GM19395 (cell line): ENCODE measurements at regions not wholly inside any gene's neighbourhood (a gene's known extent, or its start where the extent isn't known, plus 50 kb on each side); places are given as distances from the start of the nearest gene placed in this dataset.
"Not testable (repeated sequence)": the region's sequence is repeated elsewhere in the genome, so short reads cannot be mapped to it uniquely, and the experiment has no call there.

ENCODE experiments used
- ATAC-seq: cut with Tn5 transposase; IDR thresholded peaks from one replicate; pipeline ENCODE4 v1.9.1; 2021; ENCODE audit warnings: mild to moderate bottlenecking, moderate library complexity; ENCODE audit not compliant: unreplicated experiment

- no peak for ATAC-seq
Measured at GRCh38 chr9:84501587-84501986, 161.0 kb upstream of the SLC28A3 start.

- no peak for ATAC-seq
Measured at GRCh38 chr9:84502066-84502465, 161.5 kb upstream of the SLC28A3 start.

- no peak for ATAC-seq
Measured at GRCh38 chr9:84504360-84504759, 163.8 kb upstream of the SLC28A3 start.

DNA sequence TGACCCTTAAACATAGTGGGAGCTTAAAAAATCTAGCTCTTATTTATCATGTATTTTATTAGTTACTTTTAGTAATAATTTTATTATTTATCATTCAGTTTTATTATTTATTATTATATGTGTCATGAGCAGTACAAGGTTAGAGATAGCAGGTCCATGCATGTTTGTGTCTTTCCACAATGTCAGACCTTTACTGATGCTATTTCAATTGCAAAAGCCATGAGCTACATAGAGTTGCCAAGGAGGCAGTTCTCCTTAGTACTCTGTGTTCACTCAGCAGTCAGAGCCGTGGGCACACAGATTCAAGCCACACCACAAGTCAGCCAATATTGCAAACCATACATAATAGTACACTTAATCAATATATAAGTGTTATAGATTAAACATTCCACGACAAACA, 157.9 kb upstream of the NTRK2 start:
- no peak for ATAC-seq

DNA sequence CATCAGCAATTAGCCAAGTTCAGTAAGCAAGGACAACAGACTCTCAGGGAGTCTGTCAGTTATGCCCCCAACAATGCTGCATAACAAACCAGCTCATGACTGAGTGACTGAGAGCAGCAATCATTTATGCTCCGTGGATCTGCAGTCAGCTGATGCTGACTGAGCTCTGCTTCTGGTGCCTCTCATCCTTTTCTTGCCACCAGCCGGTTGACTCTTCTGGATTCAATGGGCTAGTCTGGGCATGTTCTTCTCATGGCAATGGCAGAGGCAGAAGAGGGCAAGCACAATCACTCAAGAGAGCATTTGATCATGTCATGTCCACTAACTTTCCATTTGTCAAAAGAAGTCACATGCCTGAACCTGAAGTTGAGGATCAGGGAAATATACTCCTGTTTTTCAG, 157.0 kb upstream of the NTRK2 start:
- ATAC-seq: no peak

- no peak for ATAC-seq
Measured at GRCh38 chr9:84513473-84513872, 156.1 kb upstream of the NTRK2 start.

DNA sequence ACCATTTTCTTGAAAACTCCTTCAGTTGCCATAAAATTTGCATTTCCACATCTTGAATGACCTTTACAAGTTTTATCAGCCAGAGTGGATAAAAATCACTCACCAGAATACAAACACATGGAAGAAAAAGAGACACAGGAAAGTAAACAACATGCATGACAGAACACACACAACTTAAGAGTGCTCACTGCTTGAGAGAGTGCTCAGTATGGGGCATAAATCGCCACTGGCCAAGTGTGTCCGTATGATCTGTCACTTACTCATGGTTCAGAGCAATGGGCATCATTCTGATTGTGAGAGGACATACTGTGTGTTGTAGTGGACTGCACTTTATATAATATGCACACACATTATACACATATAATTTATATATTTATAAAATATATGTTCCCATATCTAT, 155.6 kb upstream of the NTRK2 start:
- ATAC-seq: no peak

- no peak for ATAC-seq
Measured at GRCh38 chr9:84514421-84514820, 155.1 kb upstream of the NTRK2 start.

DNA sequence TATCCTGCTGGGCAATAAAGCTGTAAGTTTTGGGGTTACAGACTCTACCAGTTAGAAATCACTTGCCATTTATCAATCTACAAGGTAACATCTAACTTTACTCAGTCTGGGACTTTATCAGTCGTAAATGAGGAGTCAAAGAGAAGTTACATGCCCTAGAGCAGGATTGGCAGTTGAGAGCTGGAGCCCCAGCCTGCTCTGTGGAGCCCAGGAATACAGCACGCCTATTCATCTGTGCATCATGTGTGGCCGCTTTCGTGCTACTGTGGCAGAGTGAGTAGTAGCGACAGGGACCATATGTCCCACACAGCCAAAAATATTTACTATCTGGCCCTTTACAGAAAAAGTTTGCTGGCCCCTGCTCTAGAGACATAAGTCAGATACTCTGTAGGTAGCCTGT, 152.5 kb upstream of the NTRK2 start:
- no peak for ATAC-seq

DNA sequence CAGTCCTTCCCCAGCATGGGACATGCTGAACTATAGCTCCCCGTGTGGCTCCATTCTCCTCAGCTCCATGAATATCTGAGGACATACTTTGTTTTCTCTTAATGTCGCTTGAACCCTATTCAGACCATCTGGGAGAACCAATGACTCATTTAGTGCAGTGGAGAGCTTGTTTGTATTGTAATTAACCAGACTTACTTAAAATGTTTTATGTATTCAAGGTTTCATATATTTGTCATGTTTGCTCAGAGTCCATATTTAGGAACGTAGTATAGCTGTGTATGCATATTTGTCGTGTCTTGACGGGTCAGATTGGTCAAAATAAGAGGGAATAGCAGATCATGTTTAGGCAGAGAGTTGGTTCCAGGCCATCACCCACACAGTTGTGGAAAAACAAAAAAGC, 150.1 kb upstream of the NTRK2 start:
- no peak for ATAC-seq

- ATAC-seq: no peak
Measured at GRCh38 chr9:84521208-84521607, 148.3 kb upstream of the NTRK2 start.

DNA sequence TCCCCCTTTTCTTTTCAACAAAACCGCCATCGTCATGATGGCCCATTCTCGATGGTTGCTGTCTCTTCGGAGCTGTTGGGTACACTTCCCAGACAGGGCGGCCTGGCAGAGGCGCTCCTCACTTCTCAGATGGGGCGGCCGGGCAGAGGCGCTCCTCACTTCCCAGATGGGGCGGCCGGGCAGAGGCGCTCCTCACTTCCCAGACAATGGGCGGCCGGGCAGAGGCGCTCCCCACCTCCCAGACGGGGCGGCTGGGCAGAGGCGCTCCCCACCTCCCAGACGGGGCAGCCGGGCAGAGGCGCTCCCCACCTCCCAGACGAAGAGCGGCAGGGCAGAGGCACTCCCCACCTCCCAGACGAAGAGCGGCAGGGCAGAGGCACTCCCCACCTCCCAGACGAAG, 143.3 kb upstream of the NTRK2 start:
- ATAC-seq: not testable (repeated sequence)

GRCh38 chr9:84527060-84527720, 142.3 kb upstream of the NTRK2 start:
- not testable (repeated sequence) for ATAC-seq

DNA sequence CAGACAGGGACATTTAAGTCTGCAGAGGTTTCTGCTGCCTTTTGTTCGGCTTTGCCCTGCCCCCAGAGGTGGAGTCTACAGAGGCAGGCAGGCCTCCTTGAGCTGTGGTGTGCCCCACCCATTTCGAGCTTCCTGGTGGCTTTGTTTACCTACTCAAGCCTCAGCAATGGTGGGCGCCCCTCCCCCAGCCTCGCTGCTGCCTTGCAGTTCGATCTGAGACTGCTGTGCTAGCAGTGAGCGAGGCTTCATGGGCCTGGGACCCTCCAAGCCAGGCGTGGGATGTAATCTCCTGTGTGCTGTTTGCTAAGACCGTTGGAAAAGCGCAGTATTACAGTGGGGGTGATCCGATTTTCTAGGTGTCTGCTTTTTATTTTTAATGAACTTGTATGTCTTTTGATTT, 133.6 kb upstream of the NTRK2 start:
- ATAC-seq: not testable (repeated sequence)

- no peak for ATAC-seq
Measured at GRCh38 chr9:84538879-84539278, 130.7 kb upstream of the NTRK2 start.

DNA sequence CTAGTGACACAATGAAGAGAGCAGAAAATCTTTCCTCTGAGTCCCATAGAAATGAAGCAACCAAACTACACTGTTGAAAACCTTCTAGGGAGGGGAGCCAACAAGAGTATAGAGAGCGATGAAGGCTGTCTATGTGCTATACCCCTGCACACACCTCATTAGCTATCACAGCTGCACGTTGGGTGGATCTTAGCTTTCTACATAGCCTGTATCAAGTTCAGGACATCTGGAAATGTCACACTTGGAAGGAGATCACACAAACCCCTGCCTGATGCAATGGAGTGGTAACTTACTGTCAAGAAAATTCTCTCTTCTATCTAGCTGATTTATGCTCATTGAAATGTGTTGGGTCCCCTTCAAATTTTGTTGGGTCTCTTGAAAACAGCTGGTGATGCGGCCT, 127.0 kb upstream of the NTRK2 start:
- ATAC-seq: no peak

DNA sequence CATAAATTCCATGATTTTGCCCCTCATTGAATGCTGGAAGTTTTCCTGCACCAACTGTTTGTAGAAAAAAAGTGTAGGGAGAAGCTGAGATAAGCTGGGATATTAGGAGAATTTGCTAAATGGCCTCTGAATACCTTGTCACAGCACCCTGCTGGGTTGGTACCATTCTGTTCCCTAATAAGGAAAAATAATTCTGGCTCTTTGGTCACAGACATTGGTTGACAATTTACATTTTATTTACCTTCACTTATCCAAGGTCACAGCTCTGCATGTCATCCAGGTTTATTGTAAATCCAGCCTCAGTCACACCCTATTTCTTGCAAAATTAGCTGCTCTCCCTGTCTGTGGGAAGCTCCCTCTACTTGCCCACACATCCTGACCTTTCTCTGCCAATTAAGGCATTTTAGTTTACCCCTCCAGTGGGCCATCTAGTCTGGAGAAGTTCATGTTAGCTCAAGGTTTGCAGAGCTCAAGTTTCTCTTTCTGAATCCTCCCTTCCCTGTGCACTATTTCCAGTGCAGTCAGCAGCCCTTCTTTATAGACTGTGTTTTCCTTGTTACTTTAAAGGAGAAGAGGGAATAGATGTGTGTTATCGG, 115.4 kb upstream of the NTRK2 start:
- no peak for ATAC-seq

DNA sequence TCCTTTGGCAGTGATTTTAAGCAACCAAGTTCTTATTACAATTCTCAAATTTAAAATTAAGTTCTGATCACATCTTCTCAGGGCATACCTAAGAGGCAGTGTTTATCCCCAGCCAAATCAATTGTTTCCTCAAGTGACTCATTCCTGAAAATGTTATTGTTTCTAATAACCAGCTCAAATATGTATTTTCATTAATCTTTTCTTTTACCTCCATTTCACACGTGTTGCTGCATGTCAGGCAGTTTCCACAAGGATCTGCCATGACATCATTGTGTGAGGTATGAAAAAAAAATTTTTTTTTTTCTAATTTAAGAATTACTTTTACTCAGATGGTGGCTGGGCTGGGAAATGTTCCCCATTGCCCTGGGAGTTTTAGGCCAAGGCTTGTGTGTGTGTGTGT, 113.0 kb upstream of the NTRK2 start:
- ATAC-seq: no peak

DNA sequence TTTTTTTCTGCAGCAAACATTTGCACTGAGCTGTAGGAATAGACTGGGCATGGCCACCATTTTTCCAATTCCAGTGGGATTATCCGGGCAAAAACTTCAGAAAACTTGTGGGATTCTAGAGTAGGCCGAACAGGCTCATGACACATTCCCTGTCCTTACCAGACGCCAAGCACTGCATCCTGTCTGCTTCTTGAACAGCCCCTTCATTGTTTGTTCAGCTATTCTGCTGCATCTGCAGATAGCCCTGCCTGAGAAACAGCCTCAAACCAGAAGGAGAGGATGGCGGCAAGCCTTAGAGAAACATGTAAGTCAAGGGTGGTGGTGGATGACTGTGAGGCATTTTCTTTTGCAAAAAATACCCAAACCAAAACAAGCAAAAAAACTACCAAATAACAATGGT, 111.8 kb upstream of the NTRK2 start:
- no peak for ATAC-seq

DNA sequence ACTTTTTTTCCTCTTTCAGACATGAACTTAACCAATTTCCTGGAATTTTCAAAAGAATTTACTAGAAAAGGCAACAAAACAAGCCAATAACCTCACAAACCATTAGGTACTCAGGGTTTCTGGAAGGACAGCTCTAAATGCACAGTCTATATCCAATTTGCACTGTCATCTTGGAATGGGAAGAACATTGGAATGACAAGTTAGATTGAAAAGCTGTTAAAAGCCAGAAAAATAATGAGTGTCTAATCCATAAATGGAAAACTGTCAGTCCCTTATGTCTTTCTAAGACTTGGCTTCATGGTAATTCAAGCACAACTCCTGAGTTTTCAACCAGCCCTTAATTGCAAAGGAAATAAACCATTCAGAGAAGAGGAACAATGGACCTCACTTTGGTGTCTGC, 105.8 kb upstream of the NTRK2 start:
- no peak for ATAC-seq

- no peak for ATAC-seq
Measured at GRCh38 chr9:84567805-84568204, 101.7 kb upstream of the NTRK2 start.

GRCh38 chr9:84570482-84571154, 98.9 kb upstream of the NTRK2 start:
- no peak for ATAC-seq
